PFSK-1 (cell line): ENCODE measurements at regions not wholly inside any gene's neighbourhood (a gene's known extent, or its start where the extent isn't known, plus 50 kb on each side); places are given as distances from the start of the nearest gene placed in this dataset.

Experiments
- FOXP2 ChIP-seq: optimal IDR thresholded peaks from 2 replicates; pipeline ENCODE3; 2011; ENCODE audit warnings: borderline replicate concordance, control low read depth, inconsistent platforms; ENCODE audit not compliant: insufficient read depth; ENCODE audit errors: extremely low read length, extremely low read depth
- POLR2AphosphoS5 ChIP-seq: IDR thresholded peaks from 2 replicates; pipeline ENCODE4 v1.6.1; 2012; ENCODE audit warnings: low read depth, mild to moderate bottlenecking, control low read depth, low read length, moderate library complexity
- SIN3A ChIP-seq: IDR thresholded peaks from 2 replicates; pipeline ENCODE4 v1.6.1; 2012; ENCODE audit warnings: mild to moderate bottlenecking, low read length, moderate library complexity, borderline replicate concordance; ENCODE audit not compliant: insufficient read depth
- TAF1 ChIP-seq: IDR thresholded peaks from 2 replicates; pipeline ENCODE4 v1.6.1; 2012; ENCODE audit warnings: low read length, control low read depth, borderline replicate concordance; ENCODE audit not compliant: insufficient read depth
- TF ChIP-seq, protein P1 (sequence below), 2 experiments: IDR thresholded peaks; 2 replicates each; pipeline versions ENCODE4 v1.6.1 to v1.8.0; 2011 to 2012; ENCODE audit warnings: low read depth in 2 of 2, low read length in 2 of 2, control low read depth in 1 of 2, inconsistent platforms in 1 of 2, mild to moderate bottlenecking in 1 of 2, moderate library complexity in 1 of 2; ENCODE audit not compliant: insufficient read depth in 1 of 2

DNA sequence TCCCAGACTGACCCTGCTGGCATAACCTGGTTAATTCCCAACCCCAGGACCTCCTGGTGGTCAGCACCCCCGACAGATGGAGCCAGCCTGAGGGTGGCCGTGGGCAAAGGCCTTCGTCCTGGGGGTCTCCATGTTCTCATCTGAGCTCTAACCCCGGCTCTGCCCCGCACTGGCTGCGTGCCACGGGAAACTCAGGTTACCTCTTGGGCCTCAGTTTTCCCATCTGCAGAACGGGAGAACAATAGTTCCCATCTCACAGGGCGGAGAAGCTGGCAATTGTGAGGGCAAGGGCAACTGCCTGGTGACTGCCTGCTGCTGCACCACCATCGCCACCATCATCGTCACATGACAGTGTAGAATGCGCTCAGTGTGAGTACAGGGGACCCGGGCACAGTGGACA lies 77.9 kb downstream of the RFLNA start:
- TF ChIP-seq POLR2AphosphoS5 (no peak), TAF1 (no peak), SIN3A (no peak), FOXP2 (no peak)
- TF ChIP-seq, protein P1, sequence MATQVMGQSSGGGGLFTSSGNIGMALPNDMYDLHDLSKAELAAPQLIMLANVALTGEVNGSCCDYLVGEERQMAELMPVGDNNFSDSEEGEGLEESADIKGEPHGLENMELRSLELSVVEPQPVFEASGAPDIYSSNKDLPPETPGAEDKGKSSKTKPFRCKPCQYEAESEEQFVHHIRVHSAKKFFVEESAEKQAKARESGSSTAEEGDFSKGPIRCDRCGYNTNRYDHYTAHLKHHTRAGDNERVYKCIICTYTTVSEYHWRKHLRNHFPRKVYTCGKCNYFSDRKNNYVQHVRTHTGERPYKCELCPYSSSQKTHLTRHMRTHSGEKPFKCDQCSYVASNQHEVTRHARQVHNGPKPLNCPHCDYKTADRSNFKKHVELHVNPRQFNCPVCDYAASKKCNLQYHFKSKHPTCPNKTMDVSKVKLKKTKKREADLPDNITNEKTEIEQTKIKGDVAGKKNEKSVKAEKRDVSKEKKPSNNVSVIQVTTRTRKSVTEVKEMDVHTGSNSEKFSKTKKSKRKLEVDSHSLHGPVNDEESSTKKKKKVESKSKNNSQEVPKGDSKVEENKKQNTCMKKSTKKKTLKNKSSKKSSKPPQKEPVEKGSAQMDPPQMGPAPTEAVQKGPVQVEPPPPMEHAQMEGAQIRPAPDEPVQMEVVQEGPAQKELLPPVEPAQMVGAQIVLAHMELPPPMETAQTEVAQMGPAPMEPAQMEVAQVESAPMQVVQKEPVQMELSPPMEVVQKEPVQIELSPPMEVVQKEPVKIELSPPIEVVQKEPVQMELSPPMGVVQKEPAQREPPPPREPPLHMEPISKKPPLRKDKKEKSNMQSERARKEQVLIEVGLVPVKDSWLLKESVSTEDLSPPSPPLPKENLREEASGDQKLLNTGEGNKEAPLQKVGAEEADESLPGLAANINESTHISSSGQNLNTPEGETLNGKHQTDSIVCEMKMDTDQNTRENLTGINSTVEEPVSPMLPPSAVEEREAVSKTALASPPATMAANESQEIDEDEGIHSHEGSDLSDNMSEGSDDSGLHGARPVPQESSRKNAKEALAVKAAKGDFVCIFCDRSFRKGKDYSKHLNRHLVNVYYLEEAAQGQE (IDR thresholded peaks at IDR 0.05; ENCODE audit: insufficient read depth in 1 of 2, low read depth in 2 of 2, low read length in 2 of 2): no peak
